Stimulated activated CD4-positive, alpha-beta T cell treated with anti-CD3 and anti-CD28 coated beads, TNF-alpha, amount 100 ng/mL, for 4 hours (primary cell): ENCODE measurements at regions not wholly inside any gene's neighbourhood (a gene's known extent, or its start where the extent isn't known, plus 50 kb on each side); places are given as distances from the start of the nearest gene placed in this dataset.

Experiments
- DNase-seq, 3 experiments: peaks; one replicate each; pipeline ENCODE4 v3.0.0-alpha.2; 2020; ENCODE audit warnings: low read depth in 3 of 3

GRCh38 chr6:113449051-113449450 is 408.1 kb upstream of the MARCKS start:
- no peak for DNase-seq

- no peak for DNase-seq
Observed at GRCh38 chr6:113450061-113450465, 407.1 kb upstream of the MARCKS start.

GRCh38 chr6:113451049-113451448 is 406.1 kb upstream of the MARCKS start:
- no peak for DNase-seq

GRCh38 chr6:113457198-113457597 is 399.9 kb upstream of the MARCKS start:
- DNase-seq, result no peak

- no peak for DNase-seq
Observed at GRCh38 chr6:113457751-113458150, 399.4 kb upstream of the MARCKS start.

- no peak for DNase-seq
Observed at GRCh38 chr6:113458368-113459010, 398.7 kb upstream of the MARCKS start.

- no peak for DNase-seq
Observed at GRCh38 chr6:113461153-113461932, 395.8 kb upstream of the MARCKS start.

GRCh38 chr6:113464536-113464935 is 392.6 kb upstream of the MARCKS start:
- DNase-seq, result no peak

- DNase-seq, result no peak
Observed at GRCh38 chr6:113464960-113465359, 392.2 kb upstream of the MARCKS start.

GRCh38 chr6:113466526-113466925 is 390.6 kb upstream of the MARCKS start:
- DNase-seq, result no peak

GRCh38 chr6:113475392-113475791 is 381.8 kb upstream of the MARCKS start:
- DNase-seq, result no peak

GRCh38 chr6:113476937-113477839 is 380.0 kb upstream of the MARCKS start:
- no peak for DNase-seq

GRCh38 chr6:113480616-113481015 is 376.5 kb upstream of the MARCKS start:
- no peak for DNase-seq

GRCh38 chr6:113481458-113481857 is 375.7 kb upstream of the MARCKS start:
- no peak for DNase-seq

- no peak for DNase-seq
Observed at GRCh38 chr6:113481910-113482309, 375.2 kb upstream of the MARCKS start.

GRCh38 chr6:113482771-113483170 is 374.4 kb upstream of the MARCKS start:
- no peak for DNase-seq

GRCh38 chr6:113486199-113486598 is 370.9 kb upstream of the MARCKS start:
- no peak for DNase-seq

- DNase-seq, result no peak
Observed at GRCh38 chr6:113487489-113488058, 369.6 kb upstream of the MARCKS start.

- DNase-seq, result no peak
Observed at GRCh38 chr6:113488061-113488460, 369.1 kb upstream of the MARCKS start.

- no peak for DNase-seq
Observed at GRCh38 chr6:113488812-113489685, 368.1 kb upstream of the MARCKS start.
